Fibroblast of skin of right quadriceps (primary cell): ENCODE measurements at regions not wholly inside any gene's neighbourhood (a gene's known extent, or its start where the extent isn't known, plus 50 kb on each side); places are given as distances from the start of the nearest gene placed in this dataset.

ENCODE experiments used
- DNase-seq: peaks from one replicate; pipeline ENCODE4 v3.0.0-alpha.2; 2013

DNA sequence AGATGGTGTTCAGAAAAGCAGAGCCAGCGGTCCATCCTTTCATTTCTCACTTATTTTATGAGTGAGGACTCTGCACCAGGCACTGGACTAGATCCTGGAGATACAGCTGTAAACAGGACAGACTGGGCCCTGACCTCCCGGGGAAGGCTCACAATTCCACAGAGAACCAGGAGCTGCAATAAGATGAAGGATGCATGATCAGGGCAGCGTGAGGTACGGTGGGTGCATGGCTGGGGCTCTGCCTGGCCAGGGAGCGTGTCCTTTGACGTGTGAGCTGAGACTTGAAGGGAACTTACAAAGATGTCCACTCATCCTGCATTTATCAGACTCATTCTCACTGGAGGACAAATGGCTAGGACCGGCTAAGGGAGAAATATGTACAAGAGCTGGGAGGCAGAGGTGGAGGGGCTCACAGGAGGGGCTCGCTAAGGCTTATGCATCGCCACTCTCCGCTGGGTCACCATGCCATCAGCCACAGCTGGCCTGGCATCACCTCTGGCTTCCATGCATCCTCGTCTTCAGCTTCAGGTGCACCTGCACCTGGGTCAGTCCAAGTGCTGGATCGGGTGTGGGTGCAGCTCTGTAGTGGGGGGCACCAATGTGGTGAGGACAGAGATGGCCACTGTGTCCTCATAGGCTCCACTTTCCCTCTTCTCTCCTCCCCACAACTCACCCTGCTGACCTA is 213.9 kb downstream of the TOMM20 start:
- no peak for DNase-seq

- DNase-seq, result no peak
These were observed 214.9 kb downstream of the TOMM20 start for GRCh38 chr1:234913771-234914170.

DNA sequence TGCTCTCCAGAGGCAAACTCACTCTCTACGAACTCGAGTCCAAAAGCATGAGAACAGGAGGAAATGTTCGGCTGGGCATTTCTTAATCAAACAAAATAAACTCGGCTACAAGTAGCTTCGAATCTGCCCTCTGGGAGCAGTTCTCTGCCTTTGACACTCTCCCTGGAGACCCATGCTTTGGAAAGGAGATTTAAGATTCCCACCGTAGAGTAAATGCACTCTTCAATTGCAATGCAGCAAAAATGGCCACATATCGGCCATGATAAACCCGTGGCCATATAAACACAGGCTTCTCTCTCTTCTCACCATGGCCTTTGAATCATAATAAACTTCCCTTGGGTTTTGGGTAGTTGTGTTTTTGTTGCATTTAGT is 215.4 kb downstream of the TOMM20 start:
- DNase-seq, result no peak

DNA sequence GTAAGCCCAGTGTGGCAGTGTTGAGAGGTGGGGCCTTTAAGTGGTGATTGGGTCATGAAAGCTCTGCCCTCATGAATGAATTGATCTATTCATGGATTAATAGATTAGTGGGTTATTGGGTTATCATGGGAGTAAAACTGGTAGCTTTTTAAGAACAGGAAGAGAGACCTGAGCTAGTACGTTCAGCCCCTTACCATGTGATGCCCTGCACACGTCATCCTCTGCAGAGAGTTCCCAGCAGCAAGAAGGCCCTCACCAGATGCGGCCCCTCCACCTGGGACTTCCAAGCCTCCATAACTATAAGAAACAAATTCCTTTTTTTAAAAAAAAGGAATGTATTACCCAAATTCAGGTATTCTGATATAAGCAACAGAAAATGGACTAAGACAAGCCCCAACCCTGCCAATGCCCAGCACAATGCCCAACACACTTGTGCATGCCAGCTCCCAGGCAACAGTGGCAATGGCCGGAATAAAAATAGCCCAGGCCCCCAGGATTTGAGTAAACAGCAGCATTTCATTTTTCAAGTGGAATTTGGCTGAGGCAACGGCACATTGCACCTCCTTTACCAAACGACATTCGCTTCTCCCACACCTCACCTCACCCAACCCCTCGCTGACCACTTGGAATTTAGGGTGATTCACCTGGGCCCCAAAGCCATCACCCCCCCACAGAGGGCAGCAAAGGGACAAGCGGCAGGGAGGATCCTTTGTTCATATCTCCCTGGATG is 215.9 kb downstream of the TOMM20 start:
- no peak for DNase-seq

GRCh38 chr1:234911787-234912186 is 216.8 kb downstream of the TOMM20 start:
- no peak for DNase-seq

GRCh38 chr1:234911136-234911535 is 217.5 kb downstream of the TOMM20 start:
- peak; percentile 35 for DNase-seq

- no peak for DNase-seq
These were observed 218.8 kb downstream of the TOMM20 start for GRCh38 chr1:234909851-234910250.

- no peak for DNase-seq
These were observed 219.3 kb downstream of the TOMM20 start for GRCh38 chr1:234909307-234909810.

DNA sequence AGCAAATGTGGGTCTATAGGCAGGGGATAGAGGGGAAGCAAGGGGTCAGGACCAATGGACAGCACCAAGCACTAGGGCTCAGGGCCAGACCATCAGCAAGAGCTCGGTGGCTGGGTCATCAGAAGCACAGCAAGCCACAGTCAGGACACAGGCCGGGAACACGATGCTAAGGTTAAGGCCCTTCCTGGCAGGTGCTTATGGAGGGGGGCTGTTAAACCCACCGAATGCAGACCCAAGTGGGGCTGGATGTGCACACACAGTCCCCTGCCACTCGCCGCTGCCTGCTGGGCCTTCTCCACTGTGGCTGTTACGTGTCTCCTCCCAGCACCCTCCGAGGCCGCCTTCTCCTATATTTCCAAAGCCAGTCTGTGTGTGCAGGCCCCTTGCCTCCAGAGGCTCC is 220.1 kb downstream of the TOMM20 start:
- no peak for DNase-seq

- peak; percentile 95 for DNase-seq
These were observed 220.7 kb downstream of the TOMM20 start for GRCh38 chr1:234907940-234908405.

DNA sequence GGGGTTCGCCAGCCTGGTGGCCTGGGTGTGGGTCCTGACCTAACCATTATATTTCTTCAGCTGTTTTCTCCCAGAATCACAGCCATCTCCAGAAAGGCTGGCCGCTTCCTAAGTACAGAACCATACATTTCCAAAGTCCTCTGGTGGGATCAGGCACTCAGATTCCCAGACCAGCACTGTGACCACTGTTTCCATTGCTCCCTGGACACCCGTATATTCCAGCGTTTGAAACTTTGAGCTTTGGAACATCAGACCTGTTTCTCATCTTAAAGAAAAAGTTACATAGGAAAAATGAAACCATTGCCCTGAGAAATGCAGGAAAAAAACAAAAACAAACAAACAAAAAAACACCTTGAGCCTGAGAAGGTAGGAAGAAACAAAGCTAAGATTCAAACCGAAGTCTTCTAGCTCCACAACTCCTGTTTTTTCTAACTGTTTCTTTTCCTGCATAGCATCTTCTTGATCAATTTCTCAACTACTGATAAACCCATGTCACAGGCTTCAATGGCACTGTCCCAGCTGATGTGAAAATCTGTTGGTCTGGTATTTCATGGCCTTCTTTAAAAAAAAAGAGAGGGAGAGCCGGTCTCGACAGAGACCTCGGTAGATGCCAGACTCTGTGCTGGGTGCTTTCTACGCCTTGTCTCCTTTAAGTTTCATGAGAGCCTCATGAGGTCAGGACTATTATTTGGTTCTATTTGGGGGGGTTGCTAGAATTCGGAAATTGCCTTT is 221.3 kb downstream of the TOMM20 start:
- DNase-seq, result no peak

DNA sequence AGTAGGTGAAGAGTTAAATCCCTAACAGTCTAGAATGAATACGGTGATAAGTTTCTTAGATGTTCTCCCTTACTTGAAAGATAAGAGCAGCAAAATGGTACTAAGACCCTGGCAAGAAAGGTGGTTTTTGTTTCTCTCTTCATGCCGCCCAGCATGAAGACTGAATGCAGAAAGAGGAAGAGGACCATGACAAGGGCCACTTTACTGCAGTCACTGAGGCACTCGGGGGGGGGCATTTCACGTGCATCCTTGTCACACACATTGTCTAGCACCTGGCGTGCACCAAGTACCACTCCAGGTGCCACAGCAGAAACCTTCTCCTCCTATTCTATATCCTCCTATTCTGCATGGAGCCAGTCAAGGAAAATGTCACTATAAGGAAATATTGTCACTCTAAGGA is 222.0 kb downstream of the TOMM20 start:
- no peak for DNase-seq

GRCh38 chr1:234902774-234903547 is 225.7 kb downstream of the TOMM20 start:
- no peak for DNase-seq

DNA sequence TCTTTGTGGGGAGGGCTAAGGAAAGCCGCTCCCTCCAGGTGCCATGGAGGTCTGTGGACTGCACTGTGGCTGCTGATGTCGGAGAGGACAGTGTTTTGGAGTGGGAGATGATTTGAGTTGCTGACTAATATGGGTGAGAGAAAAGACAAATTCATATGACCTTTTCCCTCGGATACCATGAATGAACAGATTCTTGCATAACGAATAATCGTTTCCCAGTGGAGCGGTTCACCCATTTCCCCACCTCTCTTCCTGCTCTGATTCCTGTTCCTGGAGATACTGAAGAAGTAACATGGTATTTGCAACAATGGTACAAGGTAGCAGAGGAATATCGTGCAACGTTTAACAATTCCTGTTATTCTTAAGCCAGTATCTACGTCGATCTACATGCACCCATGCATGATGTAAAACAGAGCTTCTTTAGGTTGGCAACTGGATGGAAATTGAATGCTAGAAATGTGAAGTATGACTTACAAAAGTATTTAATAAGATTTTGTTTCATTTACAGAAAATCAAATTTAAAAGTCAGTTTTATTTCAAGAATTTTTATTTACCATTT is 227.1 kb downstream of the TOMM20 start:
- DNase-seq, result peak; percentile 37

DNA sequence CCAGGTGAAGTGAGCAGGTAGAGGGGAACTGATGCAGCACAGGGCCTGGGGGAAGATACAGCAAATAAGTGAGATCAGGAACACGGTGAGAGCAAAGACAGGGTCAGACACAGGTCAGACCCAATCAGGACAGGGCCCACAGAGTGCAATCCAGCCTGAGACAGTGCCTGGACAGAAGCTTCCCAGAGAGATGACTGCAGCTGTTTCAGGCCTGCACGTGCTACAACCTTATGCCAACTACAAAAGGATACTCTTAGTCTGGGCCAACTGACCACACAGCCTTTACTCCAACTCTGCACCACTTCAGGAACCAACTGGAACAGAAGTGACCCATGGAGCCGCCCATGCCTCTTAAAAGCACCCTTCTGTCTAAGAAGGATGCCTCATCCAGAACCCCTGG is 228.0 kb downstream of the TOMM20 start:
- DNase-seq, result no peak

DNA sequence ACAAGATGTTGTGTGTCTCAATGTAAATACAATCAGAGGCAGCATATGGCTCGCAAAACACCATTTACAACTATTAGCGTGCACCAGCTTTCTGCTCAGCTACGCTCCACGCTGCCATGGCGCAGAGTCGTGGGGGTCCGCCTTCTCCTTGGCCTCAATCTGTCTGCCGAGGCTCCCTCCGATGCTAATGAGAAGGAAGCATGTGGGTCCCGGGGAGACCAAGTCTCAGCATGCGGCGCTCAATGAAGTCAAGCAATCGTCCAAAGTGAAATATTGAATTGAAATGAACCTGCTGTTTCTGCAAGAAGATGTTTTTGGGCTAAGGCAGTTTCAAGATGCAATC is 228.9 kb downstream of the TOMM20 start:
- no peak for DNase-seq

GRCh38 chr1:234899041-234899729 is 229.5 kb downstream of the TOMM20 start:
- peak; percentile 48 for DNase-seq

GRCh38 chr1:234898455-234899033 is 230.1 kb downstream of the TOMM20 start:
- no peak for DNase-seq

DNA sequence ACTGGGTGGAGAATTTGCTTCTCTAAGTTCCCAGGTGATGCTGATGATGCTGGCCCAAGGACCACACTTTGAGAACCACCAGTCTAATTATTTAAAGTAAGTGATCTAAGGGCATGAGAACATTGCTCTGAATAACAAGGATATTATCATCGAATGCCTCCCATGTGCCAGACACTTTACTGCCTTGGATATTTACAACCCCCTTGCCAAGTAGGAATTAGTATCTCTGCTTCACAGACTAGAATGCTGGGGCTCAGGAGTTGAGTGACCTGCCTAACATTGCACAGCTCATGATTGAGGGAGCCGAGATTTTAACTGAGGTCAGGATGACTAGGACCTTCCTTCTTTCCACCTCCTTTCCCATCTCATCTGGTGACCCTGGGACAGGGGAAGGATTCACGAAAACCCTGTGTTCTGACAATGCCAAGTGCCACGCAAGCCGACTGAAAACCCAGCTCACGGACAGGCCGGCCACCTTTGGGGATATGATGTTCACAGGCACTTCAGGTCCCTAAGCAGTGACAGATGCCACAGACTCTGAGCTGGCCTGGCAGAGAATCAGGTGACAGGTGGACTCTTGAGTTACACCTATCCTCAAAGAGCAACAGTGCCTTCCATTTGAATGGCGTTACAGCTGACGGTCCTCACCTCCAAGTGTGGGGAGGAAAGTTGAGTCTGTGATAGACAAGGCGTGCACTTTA is 230.7 kb downstream of the TOMM20 start:
- DNase-seq, result no peak

DNA sequence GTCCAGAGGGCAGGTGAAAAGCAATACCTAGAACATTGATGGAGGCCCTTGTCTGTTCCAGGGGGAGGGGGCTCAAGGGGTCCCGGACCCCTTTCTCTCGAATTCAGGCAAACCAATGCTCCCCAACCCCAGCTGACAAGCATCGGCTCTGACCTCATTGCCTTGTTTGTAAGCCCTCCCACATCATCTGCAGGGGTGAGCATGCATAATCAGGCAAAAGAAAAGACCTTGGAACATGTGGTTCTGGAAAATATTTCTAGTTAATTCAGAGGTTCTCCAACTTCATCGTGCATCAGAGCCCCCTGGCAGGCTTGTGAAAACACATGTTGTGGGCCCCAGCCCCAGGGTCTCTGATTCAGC is 231.3 kb downstream of the TOMM20 start:
- DNase-seq, result no peak
